ENCODE measurements at regions not wholly inside any gene's neighbourhood (a gene's known extent, or its start where the extent isn't known, plus 50 kb on each side); places are given as distances from the start of the nearest gene placed in this dataset.

GRCh38 chr6:153401751-153402150, 270.7 kb upstream of the RGS17 start:
- H3K18ac ChIP-seq (ENCODE audit: low read depth, low read length) = no peak overlapping the region
- H2BK5ac ChIP-seq (ENCODE audit: low read depth, low read length, poor library complexity, severe bottlenecking) = no peak overlapping the region
- H2AFZ ChIP-seq (replicated peaks; ENCODE audit: low read length, poor library complexity) = no peak overlapping the region
- intact Hi-C loops (cut with micrococcal nuclease) = no loop called here
- no peaks in the 10 kb centered on the region for H3K4me1 ChIP-seq (ENCODE audit: control insufficient read depth, insufficient read depth, low read length)
- H2BK120ac ChIP-seq (ENCODE audit: low read depth, low read length) = no peak overlapping the region
- POLR2A ChIA-PET (ENCODE audit: unreplicated experiment) = no interaction called here
- H3K56ac ChIP-seq (ENCODE audit: extremely low read depth, insufficient read depth, low read length) = no peak overlapping the region
- dilution Hi-C loops (cut with HindIII; ENCODE audit: low sequenced_read_pairs, unreplicated experiment) = no loop called here
- H3K9ac ChIP-seq (ENCODE audit: low read depth, low read length) = no peak overlapping the region
- H2BK20ac ChIP-seq (ENCODE audit: low read depth, low read length) = no peak overlapping the region
- DNase-seq (no peak), ATAC-seq (ENCODE audit: low read depth) (no peak)
- CTCF ChIA-PET = no interaction called here
- no peak overlapping the region for H3K4me2 ChIP-seq (ENCODE audit: low read depth, low read length)
- H3K79me1 ChIP-seq (ENCODE audit: low read depth in 1 of 2, low read length in 2 of 2) = no peaks in the 10 kb centered on the region
- WGBS, 2 experiments (ENCODE audit: extremely low coverage in 2 of 2, insufficient read length in 1 of 2) = no CpG with 5 or more reads among the region's 2 CpGs
- in situ Hi-C loops (cut with MboI; ENCODE audit: low sequenced_read_pairs) = no loop called here
- H2BK15ac ChIP-seq (ENCODE audit: low read depth, low read length) = no peak overlapping the region
- H3K4ac ChIP-seq (ENCODE audit: low read depth, low read length) = no peak overlapping the region
- no peak overlapping the region for H2AK5ac ChIP-seq (ENCODE audit: low read depth, low read length)
- no peaks in the 10 kb centered on the region for H3K9me1 ChIP-seq (ENCODE audit: insufficient read depth, low read length)
- H4K8ac ChIP-seq (ENCODE audit: low read depth in 2 of 2, low read length in 2 of 2) = no peak overlapping the region
- no peaks in the 10 kb centered on the region for H3K27me3 ChIP-seq (ENCODE audit: control insufficient read depth, insufficient read depth, low read length)
- H4K91ac ChIP-seq (ENCODE audit: insufficient read depth, low read depth, low read length) = no peak overlapping the region
- H3K27ac ChIP-seq (ENCODE audit: insufficient read depth, low read length) = no peak overlapping the region
- H3K36me3 ChIP-seq (ENCODE audit: control insufficient read depth, insufficient read depth, low read length) = no peaks in the 10 kb centered on the region
- no peak overlapping the region for H4K5ac ChIP-seq (ENCODE audit: low read depth, low read length)
- no peak overlapping the region for H3K4me3 ChIP-seq (ENCODE audit: insufficient read depth, low read depth, low read length)
- H3K23ac ChIP-seq (ENCODE audit: low read depth, low read length) = no peak overlapping the region
- H4K20me1 ChIP-seq (ENCODE audit: insufficient read depth, low read length) = no peaks in the 10 kb centered on the region
- no TSS peak for BruUV-seq (replicated peaks)
- TF ChIP-seq FOS (IDR thresholded peaks at IDR 0.05; ENCODE audit: low read depth, low read length) (no peak), BHLHE40 (IDR thresholded peaks at IDR 0.05; ENCODE audit: low read depth, low read length) (no peak), NFE2L2 (IDR thresholded peaks at IDR 0.05; ENCODE audit: low read depth, low read length) (no peak), MXI1 (IDR thresholded peaks at IDR 0.05; ENCODE audit: borderline replicate concordance, low read depth, low read length) (no peak), ELK1 (IDR thresholded peaks at IDR 0.05; ENCODE audit: borderline replicate concordance, low read depth, low read length) (no peak), CHD1 (IDR thresholded peaks at IDR 0.05; ENCODE audit: low read depth, low read length) (no peak)
- no peak overlapping the region for H2AK9ac ChIP-seq (replicated peaks; ENCODE audit: low read depth, low read length, poor library complexity)
- H3K14ac ChIP-seq (replicated peaks; ENCODE audit: low read depth, low read length) = no peak overlapping the region
- H3K9me3 ChIP-seq (ENCODE audit: control insufficient read depth, insufficient read depth, low read length) = 0 out of 2 replicates have a peak, but pooled peaks cover 5% of the 10 kb centered on the region
